HepG2 (cell line): ENCODE measurements at regions not wholly inside any gene's neighbourhood (a gene's known extent, or its start where the extent isn't known, plus 50 kb on each side); places are given as distances from the start of the nearest gene placed in this dataset.

Source experiments
- ATAC-seq: fragments of 200-7000 bp; cut with Tn5 transposase; 3 replicates; pipeline ENCODE4 v1.9.1; 2020; ENCODE audit warnings: mild to moderate bottlenecking, moderate library complexity
- BruUV-seq: library from RNA; stranded (reverse); fragments of 400-500 nt; replicated peaks from 2 replicates; lab custom pipeline; 2021; lab: Mats Ljungman, UMichigan
- CTCF ChIA-PET: fragments of 300-600 bp; formaldehyde crosslinking; extraction: SDS; loops from one replicate; lab custom pipeline; 2021; ENCODE audit warnings: low total read pairs, inconsistent platforms, low intra/inter-chr PET ratio; lab: Yijun Ruan, JAX
- POLR2A ChIA-PET: fragments of 350-600 bp; sonication (Branson Sonifier 250); formaldehyde crosslinking; loops from one replicate; lab custom pipeline; 2020; ENCODE audit warnings: antibody characterized with exemption, inconsistent platforms; lab: Yijun Ruan, JAX
- DNase-seq: peaks from one replicate; pipeline ENCODE4 v3.0.0-alpha.2; 2015; ENCODE audit warnings: low spot score
- FAIRE-seq: peaks from 3 replicates; lab custom pipeline; 2011; peaks lifted over from hg19 to GRCh38; lab: Jason Lieb, UNC
- H2AFZ ChIP-seq: one replicate; pipeline ENCODE4 v1.6.1; 2011; ENCODE audit warnings: low read length, inconsistent platforms
- H3K27ac ChIP-seq: fragments of 300-600 bp; 3 replicates; pipeline ENCODE4 v1.8.0; 2011; ENCODE audit warnings: mixed run types, mild to moderate bottlenecking, mixed read lengths, low read length, inconsistent platforms; ENCODE audit not compliant: insufficient read depth; ENCODE audit errors: extremely low read length
- H3K27me3 ChIP-seq, 2 experiments: fragments of 200-600 bp in 1 of 2; 2 replicates in 1 of 2; 3 replicates in 1 of 2; pipeline versions ENCODE4 v1.6.0 to v1.8.0; 2011; ENCODE audit warnings: low read length in 2 of 2, mild to moderate bottlenecking in 2 of 2, moderate library complexity in 2 of 2, inconsistent platforms in 1 of 2; ENCODE audit not compliant: insufficient read depth in 2 of 2, control insufficient read depth in 1 of 2
- H3K36me3 ChIP-seq, 2 experiments: fragments of 200-600 bp in 1 of 2; replicated peaks in 1 of 2; 2 replicates in 1 of 2; 3 replicates in 1 of 2; pipeline versions ENCODE4 v1.5.1 to v1.8.0; 2011; ENCODE audit warnings: low read length in 2 of 2, inconsistent platforms in 1 of 2; ENCODE audit not compliant: insufficient read depth in 2 of 2, control insufficient read depth in 1 of 2
- H3K4me1 ChIP-seq: 2 replicates; pipeline ENCODE4 v1.5.1; 2012; ENCODE audit warnings: low read length, inconsistent platforms; ENCODE audit not compliant: insufficient read depth
- H3K4me2 ChIP-seq: 2 replicates; pipeline ENCODE4 v1.6.0; 2011; ENCODE audit warnings: low read depth, low read length, inconsistent platforms
- H3K4me3 ChIP-seq, 3 experiments: fragments of 200-600 bp in 1 of 3; sonication (generic), shearing (Covaris generic) in 1 of 3; replicated peaks in 1 of 3; 2 replicates each; pipeline ENCODE4 v1.5.1; 2011 to 2016; ENCODE audit warnings: low read length in 3 of 3, inconsistent platforms in 2 of 3, low read depth in 2 of 3, mild to moderate bottlenecking in 2 of 3, control low read depth in 1 of 3, mixed read lengths in 1 of 3; ENCODE audit not compliant: insufficient read depth in 1 of 3
- H3K79me2 ChIP-seq: one replicate; pipeline ENCODE4 v1.6.1; 2011; ENCODE audit warnings: low read length, inconsistent platforms; ENCODE audit not compliant: insufficient read depth
- H3K9ac ChIP-seq: 2 replicates; pipeline ENCODE4 v1.6.0; 2011; ENCODE audit warnings: mild to moderate bottlenecking, low read depth, low read length, inconsistent platforms; ENCODE audit not compliant: insufficient read depth
- H3K9me3 ChIP-seq: 2 replicates; pipeline ENCODE4 v1.5.1; 2012; ENCODE audit warnings: mild to moderate bottlenecking, low read length
- H4K20me1 ChIP-seq: 2 replicates; pipeline ENCODE4 v1.6.0; 2011; ENCODE audit warnings: inconsistent platforms, mild to moderate bottlenecking, low read length, moderate library complexity; ENCODE audit not compliant: insufficient read depth
- ARID2 ChIP-seq: sonication (generic); formaldehyde crosslinking; IDR thresholded peaks from 2 replicates; pipeline ENCODE4 v1.8.1; 2022; ENCODE audit warnings: mild to moderate bottlenecking, missing genetic modification reagents, borderline replicate concordance
- ATM ChIP-seq: fragments of 450-650 bp; IDR thresholded peaks from 2 replicates; pipeline ENCODE4 v1.7.1; 2017; ENCODE audit warnings: mild to moderate bottlenecking, borderline replicate concordance
- BORCS8-MEF2B ChIP-seq: sonication (generic); formaldehyde crosslinking; IDR thresholded peaks from 2 replicates; pipeline ENCODE4 v1.8.0; 2022; ENCODE audit warnings: mild to moderate bottlenecking, missing genetic modification reagents
- CREB1 ChIP-seq, 2 experiments: fragments of 450-650 bp in 1 of 2; IDR thresholded peaks; 2 replicates each; pipeline ENCODE4 v1.6.1; 2016 to 2017; ENCODE audit warnings: control low read depth in 1 of 2, mild to moderate bottlenecking in 1 of 2, missing compliant biosample characterization in 1 of 2, missing genetic modification characterization in 1 of 2
- EZH2 ChIP-seq: conservative IDR thresholded peaks from 2 replicates; pipeline ENCODE4 v1.6.1; 2012; ENCODE audit warnings: mild to moderate bottlenecking, low read depth, low read length, moderate library complexity
- FOSL2 ChIP-seq: sonication (generic); formaldehyde crosslinking; IDR thresholded peaks from 2 replicates; pipeline ENCODE4 v1.4.0; 2020; ENCODE audit warnings: missing genetic modification reagents
- FOXK1 ChIP-seq: sonication (generic); formaldehyde crosslinking; IDR thresholded peaks from 2 replicates; pipeline ENCODE4 v1.4.0; 2020; ENCODE audit warnings: low read depth, missing genetic modification reagents, borderline replicate concordance
- GPN1 ChIP-seq: sonication (generic); formaldehyde crosslinking; IDR thresholded peaks from 2 replicates; pipeline ENCODE4 v1.5.1; 2020; ENCODE audit warnings: missing genetic modification reagents, borderline replicate concordance
- IKZF4 ChIP-seq: sonication (generic); formaldehyde crosslinking; IDR thresholded peaks from 2 replicates; pipeline ENCODE4 v1.5.1; 2020; ENCODE audit warnings: borderline replicate concordance, mild to moderate bottlenecking, low read depth, missing genetic modification reagents; ENCODE audit errors: not compliant biosample characterization
- POLR2A ChIP-seq, 2 experiments: IDR thresholded peaks; 2 replicates each; pipeline ENCODE4 v1.6.1; 2011; ENCODE audit warnings: low read depth in 2 of 2, low read length in 2 of 2, mild to moderate bottlenecking in 1 of 2, moderate library complexity in 1 of 2; ENCODE audit not compliant: insufficient read depth in 1 of 2
- RORA ChIP-seq: sonication (generic); formaldehyde crosslinking; IDR thresholded peaks from 2 replicates; pipeline ENCODE4 v1.5.0; 2020; ENCODE audit warnings: mild to moderate bottlenecking, missing genetic modification reagents, moderate library complexity
- SAP130 ChIP-seq: IDR thresholded peaks from 2 replicates; pipeline ENCODE4 v1.6.1; 2016; ENCODE audit warnings: low read depth
- SYNCRIP ChIP-seq: fragments of 200-400 bp; formaldehyde crosslinking; IDR thresholded peaks from 2 replicates; pipeline ENCODE4 v1.6.1; 2018; ENCODE audit warnings: mild to moderate bottlenecking, low read depth, low read length; ENCODE audit not compliant: insufficient read depth
- XBP1 ChIP-seq: sonication (generic); formaldehyde crosslinking; IDR thresholded peaks from 2 replicates; pipeline ENCODE4 v1.5.0; 2020; ENCODE audit warnings: missing genetic modification reagents
- ZNF337 ChIP-seq: sonication (generic); formaldehyde crosslinking; IDR thresholded peaks from 2 replicates; pipeline ENCODE4 v1.5.1; 2020; ENCODE audit warnings: missing genetic modification reagents, low read depth, mild to moderate bottlenecking, borderline replicate concordance
- WGBS: methylation state at CpG from one replicate; pipeline ENCODE4 v1.1.6; 2017; ENCODE audit warnings: low lambda C conversion rate; 5-methylcytosine and 5-hydroxymethylcytosine counted together
- in situ Hi-C: cut with HindIII; loops from 2 replicates; pipeline ENCODE4 v1.10.0; 2017; ENCODE audit warnings: low pct_unique_long_range_greater_than_20kb; ENCODE audit not compliant: extremely low pct_ligation_motif_present
- intact Hi-C: fragments of 100-400 bp; cut with micrococcal nuclease; formaldehyde crosslinking; loops from one replicate; pipeline ENCODE4 v1.10.0; 2022; ENCODE audit not compliant: unreplicated experiment
- TF ChIP-seq, protein P1 (sequence below): sonication (generic); formaldehyde crosslinking; IDR thresholded peaks from 2 replicates; pipeline ENCODE4 v1.4.0; 2020; ENCODE audit warnings: missing genetic modification reagents
- TF ChIP-seq, protein P2 (sequence below): sonication (generic); formaldehyde crosslinking; IDR thresholded peaks from 2 replicates; pipeline ENCODE4 v1.9.0; 2021; ENCODE audit warnings: missing genetic modification reagents, borderline replicate concordance
- TF ChIP-seq, protein P3 (sequence below): IDR thresholded peaks from 2 replicates; pipeline ENCODE4 v1.6.1; 2012; ENCODE audit warnings: low read length, improper control_type of control experiment

DNA sequence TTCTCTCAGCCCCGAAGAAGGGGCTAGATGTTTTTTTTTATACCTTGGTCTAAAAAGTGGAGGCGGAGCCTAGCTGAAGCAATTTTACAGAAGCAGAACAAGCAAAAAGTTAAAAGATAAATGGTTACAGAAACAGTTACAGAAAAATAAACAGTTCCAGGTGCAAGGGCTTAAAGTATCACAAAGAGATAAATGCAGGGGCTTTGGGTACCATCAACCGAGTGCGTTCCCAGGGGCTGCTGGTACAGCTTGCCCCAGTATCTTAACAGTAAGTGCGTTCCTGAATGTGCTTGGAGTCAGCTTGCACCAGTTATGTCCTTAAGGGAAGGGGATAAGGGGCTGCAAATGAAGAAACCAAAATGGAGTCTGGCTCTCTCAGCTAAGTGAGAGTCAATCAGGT lies 173.9 kb upstream of the MBL2 start:
- CTCF ChIA-PET, result no interaction called here
- Histone ChIP-seq H3K79me2 (no peaks in the 10 kb centered on the region), H3K9ac (no peak overlapping the region), H4K20me1 (no peaks in the 10 kb centered on the region), H3K4me3 (no peak overlapping the region), H3K9me3 (no peaks in the 10 kb centered on the region), H3K27ac (no peak overlapping the region), H3K36me3 (no peaks in the 10 kb centered on the region), H3K27me3 (peaks cover 0 to 7% of the 10 kb centered on the region in 2 experiments; a peak in 1 of 5 replicates), H3K4me1 (no peaks in the 10 kb centered on the region), H3K4me2 (no peak overlapping the region), H2AFZ (no peak overlapping the region)
- in situ Hi-C loops (no loop called here), intact Hi-C loops (no loop called here)
- no peak for ATAC-seq
- no peak for DNase-seq
- POLR2A ChIA-PET, result no interaction called here
- BruUV-seq, result no TSS peak
- no peak for FAIRE-seq
- WGBS, result 68% methylated on average over 5 of the region's 5 CpGs
- TF ChIP-seq XBP1 (CRISPR knock-in tag) (no peak), ARID2 (no peak), IKZF4 (no peak), FOSL2 (CRISPR knock-in tag) (no peak), EZH2 (no peak), SAP130 (CRISPR knock-in tag) (no peak), CREB1 (IDR thresholded peaks at IDR 0.05) (no peak), CREB1 (CRISPR knock-in tag; IDR thresholded peaks at IDR 0.05) (no peak), BORCS8-MEF2B (no peak), SYNCRIP (no peak), POLR2A (IDR thresholded peaks at IDR 0.05; ENCODE audit: insufficient read depth in 1 of 2, low read depth in 2 of 2, low read length in 2 of 2) (no peak), FOXK1 (CRISPR knock-in tag) (no peak), ZNF337 (CRISPR knock-in tag) (no peak), RORA (CRISPR knock-in tag) (no peak), ATM (no peak), GPN1 (no peak)
- TF ChIP-seq, protein P1, sequence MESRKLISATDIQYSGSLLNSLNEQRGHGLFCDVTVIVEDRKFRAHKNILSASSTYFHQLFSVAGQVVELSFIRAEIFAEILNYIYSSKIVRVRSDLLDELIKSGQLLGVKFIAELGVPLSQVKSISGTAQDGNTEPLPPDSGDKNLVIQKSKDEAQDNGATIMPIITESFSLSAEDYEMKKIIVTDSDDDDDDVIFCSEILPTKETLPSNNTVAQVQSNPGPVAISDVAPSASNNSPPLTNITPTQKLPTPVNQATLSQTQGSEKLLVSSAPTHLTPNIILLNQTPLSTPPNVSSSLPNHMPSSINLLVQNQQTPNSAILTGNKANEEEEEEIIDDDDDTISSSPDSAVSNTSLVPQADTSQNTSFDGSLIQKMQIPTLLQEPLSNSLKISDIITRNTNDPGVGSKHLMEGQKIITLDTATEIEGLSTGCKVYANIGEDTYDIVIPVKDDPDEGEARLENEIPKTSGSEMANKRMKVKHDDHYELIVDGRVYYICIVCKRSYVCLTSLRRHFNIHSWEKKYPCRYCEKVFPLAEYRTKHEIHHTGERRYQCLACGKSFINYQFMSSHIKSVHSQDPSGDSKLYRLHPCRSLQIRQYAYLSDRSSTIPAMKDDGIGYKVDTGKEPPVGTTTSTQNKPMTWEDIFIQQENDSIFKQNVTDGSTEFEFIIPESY (CRISPR knock-in tag), result no peak
- TF ChIP-seq, protein P2, sequence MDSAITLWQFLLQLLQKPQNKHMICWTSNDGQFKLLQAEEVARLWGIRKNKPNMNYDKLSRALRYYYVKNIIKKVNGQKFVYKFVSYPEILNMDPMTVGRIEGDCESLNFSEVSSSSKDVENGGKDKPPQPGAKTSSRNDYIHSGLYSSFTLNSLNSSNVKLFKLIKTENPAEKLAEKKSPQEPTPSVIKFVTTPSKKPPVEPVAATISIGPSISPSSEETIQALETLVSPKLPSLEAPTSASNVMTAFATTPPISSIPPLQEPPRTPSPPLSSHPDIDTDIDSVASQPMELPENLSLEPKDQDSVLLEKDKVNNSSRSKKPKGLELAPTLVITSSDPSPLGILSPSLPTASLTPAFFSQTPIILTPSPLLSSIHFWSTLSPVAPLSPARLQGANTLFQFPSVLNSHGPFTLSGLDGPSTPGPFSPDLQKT (CRISPR knock-in tag), result no peak
- TF ChIP-seq, protein P3, sequence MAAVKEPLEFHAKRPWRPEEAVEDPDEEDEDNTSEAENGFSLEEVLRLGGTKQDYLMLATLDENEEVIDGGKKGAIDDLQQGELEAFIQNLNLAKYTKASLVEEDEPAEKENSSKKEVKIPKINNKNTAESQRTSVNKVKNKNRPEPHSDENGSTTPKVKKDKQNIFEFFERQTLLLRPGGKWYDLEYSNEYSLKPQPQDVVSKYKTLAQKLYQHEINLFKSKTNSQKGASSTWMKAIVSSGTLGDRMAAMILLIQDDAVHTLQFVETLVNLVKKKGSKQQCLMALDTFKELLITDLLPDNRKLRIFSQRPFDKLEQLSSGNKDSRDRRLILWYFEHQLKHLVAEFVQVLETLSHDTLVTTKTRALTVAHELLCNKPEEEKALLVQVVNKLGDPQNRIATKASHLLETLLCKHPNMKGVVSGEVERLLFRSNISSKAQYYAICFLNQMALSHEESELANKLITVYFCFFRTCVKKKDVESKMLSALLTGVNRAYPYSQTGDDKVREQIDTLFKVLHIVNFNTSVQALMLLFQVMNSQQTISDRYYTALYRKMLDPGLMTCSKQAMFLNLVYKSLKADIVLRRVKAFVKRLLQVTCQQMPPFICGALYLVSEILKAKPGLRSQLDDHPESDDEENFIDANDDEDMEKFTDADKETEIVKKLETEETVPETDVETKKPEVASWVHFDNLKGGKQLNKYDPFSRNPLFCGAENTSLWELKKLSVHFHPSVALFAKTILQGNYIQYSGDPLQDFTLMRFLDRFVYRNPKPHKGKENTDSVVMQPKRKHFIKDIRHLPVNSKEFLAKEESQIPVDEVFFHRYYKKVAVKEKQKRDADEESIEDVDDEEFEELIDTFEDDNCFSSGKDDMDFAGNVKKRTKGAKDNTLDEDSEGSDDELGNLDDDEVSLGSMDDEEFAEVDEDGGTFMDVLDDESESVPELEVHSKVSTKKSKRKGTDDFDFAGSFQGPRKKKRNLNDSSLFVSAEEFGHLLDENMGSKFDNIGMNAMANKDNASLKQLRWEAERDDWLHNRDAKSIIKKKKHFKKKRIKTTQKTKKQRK, result no peak
